CMK (cell line): ENCODE measurements at regions not wholly inside any gene's neighbourhood (a gene's known extent, or its start where the extent isn't known, plus 50 kb on each side); places are given as distances from the start of the nearest gene placed in this dataset.
A peak's percentile ranks its signal among the peaks of the same experiment; 100 is the strongest.

Experiments
- DNase-seq: peaks from one replicate; pipeline ENCODE4 v3.0.0-alpha.2; 2010; ENCODE audit warnings: low read depth

DNA sequence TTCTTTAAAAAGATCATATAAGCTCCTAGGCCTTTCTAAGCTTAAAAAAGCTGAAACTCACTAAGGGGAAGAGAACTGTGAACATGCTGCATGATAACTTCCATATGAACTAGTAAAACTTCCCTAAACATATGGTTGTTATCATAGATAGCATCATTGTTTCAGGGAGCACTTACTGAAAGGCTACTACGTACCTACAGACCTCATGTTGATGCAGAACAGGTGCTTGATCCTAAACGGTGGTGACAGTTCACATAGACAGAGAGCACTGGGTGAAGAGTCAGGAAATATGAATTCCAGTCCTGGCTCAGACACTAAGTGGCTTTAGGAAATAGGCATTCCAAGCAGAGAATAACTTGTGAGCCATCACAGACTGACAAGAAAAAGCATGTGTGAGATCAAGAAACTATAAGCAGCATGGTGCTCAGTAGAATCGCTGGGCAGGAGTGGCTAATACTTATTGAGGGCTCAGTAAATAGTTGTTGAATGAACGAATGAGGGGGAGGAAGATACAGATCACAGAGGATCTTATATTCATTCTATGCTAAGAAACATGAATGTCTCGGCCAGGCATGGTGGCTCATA is 78.4 kb upstream of the NUDT4 start:
- no peak for DNase-seq

DNA sequence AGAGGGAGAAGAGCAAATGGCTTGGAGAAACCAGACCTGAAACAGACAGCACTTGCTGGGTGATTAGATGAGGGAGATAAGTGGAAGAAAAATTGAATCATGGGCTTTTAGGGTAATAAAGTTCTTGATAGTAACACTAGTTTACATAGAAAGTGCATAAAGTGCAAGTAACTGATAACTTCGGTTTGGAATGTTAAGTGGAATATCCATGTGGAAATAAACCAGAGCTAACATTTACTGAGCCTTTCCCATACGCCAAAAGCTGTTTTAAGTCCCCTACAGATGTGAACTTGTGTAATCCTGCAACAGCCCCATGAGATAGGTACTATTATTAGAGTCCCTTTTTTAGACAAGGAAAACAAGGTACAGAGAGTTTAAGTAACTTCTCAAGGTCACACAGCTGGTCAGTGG is 77.1 kb upstream of the NUDT4 start:
- DNase-seq, result no peak

DNA sequence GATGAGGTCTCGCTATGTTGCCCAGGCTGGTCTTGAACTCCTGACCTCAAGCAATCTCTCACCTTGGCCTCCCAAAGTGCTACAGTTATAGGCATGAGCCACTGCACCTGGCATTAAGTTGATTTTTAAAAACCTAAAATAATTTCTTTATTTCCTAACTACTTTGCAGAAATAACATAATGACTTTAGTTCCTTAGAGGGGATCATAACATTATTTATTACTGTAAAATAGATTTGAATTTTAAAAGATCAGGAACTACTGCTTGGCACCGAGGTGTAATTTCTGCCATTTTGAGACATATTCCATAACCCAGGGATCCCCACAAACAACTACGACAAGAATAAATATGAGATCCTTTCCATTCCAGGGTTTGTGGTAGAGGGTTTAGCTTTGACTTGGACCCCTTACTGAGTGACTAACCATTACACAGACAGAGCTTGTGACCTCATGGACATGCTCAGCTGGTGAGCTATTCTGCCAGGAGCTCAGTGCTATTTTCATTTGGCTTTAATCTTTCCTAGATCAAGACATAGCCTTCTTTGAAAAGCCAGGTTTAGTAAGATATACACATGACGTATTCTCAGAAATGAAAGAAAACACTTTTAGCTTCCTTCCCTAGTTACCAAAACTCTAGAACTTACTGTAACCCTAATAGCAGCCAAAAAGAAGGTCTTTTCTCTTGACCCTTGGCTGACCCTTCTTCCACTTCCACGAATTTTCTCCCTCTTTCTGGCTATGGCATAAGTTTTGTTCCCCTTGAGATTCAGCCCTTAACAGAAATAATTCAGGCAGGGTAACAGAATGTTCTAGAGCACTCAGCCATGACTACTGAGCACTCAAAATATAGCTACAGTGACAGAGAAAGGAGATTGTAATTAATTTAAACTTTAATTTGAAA is 75.1 kb upstream of the NUDT4 start:
- no peak for DNase-seq

DNA sequence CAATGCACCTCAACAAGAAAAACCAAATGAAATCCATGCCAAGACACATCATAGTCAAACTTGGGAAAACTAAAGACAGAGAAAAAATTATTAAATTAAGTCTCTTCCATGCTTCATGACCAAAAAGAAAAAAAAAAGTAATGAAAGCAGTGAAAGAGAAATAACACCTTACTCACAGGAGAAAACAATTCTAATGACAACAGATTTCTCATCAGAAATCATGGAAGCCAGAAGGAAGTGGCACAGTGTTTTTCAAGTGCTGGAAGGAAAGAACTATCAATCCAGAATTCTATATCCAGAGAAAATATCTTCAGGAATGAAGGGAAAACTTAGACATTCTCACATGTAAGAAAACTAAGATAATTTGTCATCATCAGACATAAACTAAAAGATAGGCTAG is 71.1 kb upstream of the NUDT4 start:
- DNase-seq, result no peak

DNA sequence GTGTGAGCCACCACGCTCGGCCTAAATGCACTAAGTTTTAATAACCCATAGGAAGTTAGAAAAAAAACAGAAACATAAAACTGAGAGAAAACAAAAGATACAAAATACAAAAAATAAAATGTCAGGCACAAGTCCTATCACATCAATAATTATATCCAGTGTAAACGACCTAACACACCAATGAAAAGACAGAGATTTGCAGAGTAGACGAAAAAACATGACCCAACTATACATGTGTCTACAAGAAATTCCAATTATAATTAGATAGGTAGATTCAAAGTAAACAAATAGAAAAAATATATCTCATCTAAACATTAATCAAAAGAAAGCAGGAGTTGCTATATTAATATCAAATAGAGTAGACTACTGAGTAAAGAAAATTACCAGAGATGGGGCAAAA is 69.4 kb upstream of the NUDT4 start:
- no peak for DNase-seq

DNA sequence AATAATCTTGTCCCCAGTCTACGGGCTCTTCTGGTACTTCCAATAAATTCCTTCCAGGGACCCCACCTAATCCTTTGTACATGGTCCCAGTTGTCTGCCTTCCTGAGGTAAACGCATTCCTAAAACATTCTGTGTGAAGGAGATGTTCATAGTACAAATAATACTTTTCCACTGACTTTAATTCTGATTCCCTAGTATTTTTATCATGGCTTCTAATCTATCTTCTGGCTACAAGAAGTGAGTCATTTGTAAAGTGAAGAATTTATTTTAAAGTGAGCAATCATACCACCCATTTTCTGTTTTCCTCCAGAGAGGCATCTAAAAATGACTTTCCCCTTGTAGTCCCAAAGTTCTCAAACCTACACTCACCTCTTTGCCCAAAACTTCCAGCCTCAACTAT is 65.9 kb upstream of the NUDT4 start:
- DNase-seq, result no peak

DNA sequence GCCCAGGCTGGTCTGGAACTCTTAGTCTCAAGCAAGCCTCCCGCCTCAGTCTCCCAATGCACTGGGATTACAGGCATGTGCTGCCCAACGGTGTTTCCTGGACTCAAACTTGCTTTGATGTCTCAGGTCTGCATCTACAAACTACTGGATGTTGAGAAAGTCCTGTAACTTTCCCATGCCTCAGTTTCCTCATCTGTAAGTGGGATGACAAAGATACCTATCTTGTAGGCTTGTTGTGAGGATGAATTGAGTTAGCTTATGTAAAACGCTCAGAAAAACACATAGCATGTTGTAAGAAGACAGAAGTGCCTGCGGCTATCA is 63.6 kb upstream of the NUDT4 start:
- DNase-seq, result no peak

DNA sequence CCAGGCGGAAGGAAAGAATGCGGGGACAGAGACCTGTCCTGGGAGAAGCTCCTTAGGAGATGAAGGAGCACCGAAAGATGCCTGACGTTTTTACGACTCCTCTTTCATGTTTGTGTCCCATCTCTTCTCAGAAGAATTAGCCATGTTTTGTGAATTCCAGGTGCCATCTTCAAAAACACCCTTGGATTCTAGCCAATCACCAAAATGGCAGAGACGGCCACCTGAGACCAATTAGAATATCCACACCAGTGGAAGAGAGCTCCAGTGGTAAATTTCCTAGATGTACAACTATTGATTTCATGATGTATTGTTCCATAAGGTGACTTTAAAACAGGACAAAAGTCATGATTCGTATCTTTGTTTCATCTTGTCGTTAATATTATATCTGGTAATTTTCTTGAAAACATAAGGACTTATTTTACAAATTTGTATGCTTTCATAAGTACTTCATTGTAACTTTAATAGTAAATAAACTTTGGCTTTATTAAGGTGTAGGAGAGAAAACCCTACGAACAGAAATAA is 62.3 kb upstream of the NUDT4 start:
- DNase-seq, result no peak

DNA sequence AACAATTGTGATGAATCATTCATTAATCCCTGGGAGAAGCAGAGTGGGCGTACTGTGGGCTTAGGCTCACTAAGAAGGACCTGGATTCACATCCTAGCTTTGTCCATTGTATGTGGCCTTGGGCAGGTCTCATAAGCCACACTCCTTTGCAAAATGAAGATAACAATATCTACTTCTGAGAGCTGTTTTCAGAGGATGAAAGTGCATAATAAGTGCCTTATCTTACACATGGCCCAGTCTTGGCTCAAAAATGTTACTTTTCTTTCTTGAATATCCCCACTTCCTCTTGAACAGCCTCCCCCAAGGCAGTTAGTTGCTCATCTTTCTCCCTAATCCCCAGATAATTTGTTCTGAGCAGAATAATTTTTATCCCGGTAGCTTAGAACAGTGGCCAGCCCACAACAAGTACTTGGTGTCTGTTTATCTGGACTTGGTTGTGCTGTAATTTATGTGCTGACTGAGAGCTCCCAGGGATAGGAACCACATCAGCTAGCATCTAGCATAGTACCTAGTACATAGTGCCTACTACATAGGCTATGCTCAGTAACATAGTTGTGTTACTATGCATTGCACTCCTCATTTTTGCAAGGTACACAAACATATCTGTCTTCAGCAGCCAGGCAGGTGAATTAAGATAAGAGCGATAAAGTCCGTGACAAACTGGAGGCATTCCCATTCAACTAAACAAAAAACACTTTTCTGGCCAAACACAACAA is 61.7 kb upstream of the NUDT4 start:
- peak; percentile 25 for DNase-seq

DNA sequence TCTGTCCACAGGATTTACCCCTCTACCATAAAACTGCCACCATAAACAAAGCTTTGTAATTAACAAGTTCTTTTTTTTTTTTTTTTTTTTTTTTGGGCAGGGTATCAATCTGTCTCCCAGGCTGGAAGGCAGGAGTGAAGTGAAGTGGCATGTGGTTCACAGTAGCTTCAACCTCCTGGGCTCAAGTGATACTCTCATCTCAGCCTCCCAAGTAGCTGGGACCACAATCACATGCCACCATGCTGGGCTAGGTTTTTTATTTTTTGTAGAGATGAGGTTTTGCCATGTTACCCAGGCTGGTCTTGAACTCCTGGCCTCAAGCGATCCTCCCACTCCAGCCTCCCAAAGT is 61.1 kb upstream of the NUDT4 start:
- DNase-seq, result peak; percentile 35

DNA sequence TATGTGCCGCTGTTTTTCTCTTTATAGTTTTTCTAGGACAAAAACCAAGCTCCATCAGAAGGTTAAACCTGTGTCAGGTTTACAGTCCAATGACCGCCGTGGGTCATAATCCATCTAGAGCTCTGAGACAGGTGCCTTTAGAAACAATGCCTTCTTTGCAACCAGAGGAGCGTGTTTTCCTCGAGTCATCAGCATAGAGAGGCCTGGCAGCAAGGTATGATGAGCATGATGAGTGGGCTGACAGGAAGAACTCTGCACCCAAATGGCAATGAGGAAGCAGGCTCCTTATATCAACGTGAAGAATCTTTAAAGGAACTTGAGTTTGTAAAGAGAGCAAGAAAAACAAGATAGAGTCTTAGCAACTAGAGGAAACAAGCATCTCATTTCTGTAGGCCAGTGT is 60.5 kb upstream of the NUDT4 start:
- DNase-seq, result peak; percentile 32

DNA sequence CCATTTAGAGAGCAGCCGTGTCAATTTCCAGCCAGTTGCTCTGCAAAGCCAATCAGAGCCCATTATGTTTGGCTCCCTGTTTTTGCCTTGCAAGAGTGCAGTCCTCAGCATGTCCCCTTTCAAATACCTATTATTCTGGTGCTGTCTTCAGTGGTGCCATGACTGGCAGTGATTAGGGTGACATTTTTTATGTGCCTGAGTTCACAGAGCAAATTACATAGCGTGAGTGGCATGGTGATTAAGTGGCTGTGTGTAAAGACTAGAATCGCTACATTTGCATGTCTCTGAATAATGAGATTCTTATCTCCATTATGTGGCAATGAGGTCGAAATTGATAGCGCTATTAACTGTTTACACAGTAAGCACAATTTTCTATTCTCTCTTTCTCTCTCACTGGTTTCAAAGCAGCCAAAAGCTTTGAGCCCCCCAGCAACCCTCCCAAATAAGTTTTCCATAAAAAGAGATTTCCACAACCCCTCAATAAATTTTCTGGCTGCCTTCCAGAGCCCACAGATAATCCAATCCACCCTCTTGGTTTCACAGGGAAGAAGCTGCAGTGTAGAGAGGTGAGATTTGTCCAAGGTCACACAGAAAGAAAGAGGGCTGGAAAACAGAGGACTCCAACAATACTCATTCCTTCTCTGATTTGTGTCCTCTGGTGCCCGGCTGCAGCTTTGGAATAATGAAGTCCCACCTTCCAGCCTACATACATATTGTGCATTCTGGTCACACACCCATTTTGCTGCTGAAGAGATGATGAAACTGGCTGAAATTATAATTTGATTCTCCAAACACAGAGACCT is 58.8 kb upstream of the NUDT4 start:
- DNase-seq, result no peak

DNA sequence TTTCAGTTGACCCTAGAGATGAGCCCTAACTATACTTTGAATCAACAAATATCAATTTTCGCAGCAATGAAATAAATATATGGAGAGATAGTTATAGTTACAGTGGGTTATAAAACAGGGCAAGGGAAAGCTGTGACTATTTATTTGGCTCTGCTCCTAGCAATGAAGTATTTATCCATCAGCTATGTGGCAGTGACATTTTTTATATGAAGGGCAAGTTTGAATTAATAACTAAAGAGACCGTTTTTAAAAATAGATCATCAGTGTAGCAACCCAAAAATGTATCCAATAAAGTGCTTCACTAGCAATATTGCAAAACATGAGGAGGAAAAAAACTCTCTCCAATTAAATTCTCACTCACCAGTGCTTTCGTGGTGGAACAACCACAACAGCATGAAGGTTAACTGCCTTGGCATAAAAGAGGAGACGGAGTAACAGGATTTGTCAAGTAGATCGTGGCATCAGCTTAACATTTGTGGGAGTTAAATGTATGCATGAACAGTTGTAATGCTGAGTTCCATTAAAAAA is 58.1 kb upstream of the NUDT4 start:
- DNase-seq, result no peak

DNA sequence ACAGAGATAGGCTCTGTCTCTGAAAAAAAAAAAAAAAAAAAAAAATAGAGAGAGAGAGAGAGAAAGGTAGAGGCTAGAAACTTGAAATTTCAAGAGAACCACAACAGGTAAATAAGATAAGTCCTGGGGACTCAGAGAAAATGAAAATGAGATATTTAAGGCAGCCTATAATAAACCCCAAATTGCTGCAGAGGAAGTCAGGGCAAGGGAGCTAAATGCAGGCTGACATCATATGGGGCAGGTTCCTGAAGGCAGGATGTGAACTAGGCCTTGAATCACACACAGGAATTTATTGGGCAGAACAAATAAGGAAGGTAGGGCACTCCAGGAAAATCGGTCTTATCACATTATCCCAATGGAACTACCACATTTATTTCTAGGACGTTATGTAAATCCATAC is 54.9 kb upstream of the NUDT4 start:
- DNase-seq, result no peak

DNA sequence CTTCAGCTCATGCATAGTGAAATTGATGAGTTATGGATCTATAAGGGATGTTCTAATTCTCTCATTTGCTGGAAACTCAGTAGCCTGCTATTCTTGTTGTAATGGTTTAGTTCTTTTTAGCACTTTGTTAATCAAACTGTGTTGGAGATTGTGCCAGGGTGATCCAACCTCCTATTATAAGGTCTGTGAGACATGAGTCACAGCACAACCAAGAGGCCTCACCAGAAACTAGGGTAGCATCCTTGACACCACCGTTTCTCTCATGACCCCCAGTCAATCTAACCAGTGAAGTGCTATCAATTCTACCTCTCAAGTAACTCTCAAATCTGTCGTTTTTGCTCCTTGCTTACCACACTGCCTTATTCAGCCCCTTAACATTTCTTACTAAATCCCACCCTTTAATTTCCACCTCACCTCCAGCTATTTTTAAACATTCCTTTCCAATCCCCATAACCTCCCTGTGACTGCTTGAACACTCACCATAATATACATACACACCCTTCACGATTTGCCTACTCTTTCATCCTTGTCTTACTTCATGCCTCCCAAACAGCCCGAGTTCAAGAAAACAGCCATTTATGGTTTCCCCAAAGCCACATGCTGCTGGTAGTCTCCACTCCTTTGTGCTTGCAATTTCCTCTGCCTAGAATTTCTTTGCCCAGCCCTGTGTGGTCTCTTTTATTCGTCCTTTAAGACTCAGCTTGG is 53.9 kb upstream of the NUDT4 start:
- no peak for DNase-seq

DNA sequence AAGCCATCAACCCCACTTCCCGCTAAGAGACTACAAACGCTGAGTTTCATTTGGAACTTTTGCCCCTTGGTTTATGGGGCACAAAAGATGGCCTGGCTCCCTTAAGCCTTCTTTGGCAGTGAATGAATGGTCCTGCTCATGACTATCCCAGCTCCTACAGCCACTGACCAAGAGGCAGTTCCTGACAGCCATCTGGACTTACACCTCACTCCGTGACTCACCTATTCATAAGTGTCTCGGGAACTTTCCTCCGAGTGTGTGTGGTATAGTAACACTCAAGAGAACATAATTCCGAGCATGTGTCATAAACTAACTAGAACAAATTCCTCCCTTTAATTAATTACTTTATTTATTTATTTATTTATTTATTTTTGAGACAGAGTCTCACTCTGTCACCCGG is 51.9 kb upstream of the NUDT4 start:
- DNase-seq, result no peak
